K562 (cell line): ENCODE measurements at regions not wholly inside any gene's neighbourhood (a gene's known extent, or its start where the extent isn't known, plus 50 kb on each side); places are given as distances from the start of the nearest gene placed in this dataset.

ENCODE experiments used
- BRD4 ChIP-seq: fragments of 200-600 bp; sonication (generic); IDR thresholded peaks from 2 replicates; pipeline ENCODE4 v1.6.1; 2017; ENCODE audit warnings: inconsistent platforms
- CHD1 ChIP-seq: fragments of 200-600 bp; sonication (generic); IDR thresholded peaks from one replicate; pipeline ENCODE4 v1.6.1; 2012; ENCODE audit warnings: mild to moderate bottlenecking, moderate library complexity, low read length, inconsistent platforms
- E2F3 ChIP-seq: fragments of 250-450 bp; sonication (Bioruptor Pico); IDR thresholded peaks from 2 replicates; pipeline ENCODE4 v1.4.0; 2020; ENCODE audit warnings: mild to moderate bottlenecking
- ELF1 ChIP-seq: fragments of 200-800 bp; sonication (Bioruptor generic); IDR thresholded peaks from 2 replicates; pipeline ENCODE4 v1.6.1; 2016; ENCODE audit warnings: missing genetic modification characterization, missing compliant biosample characterization
- FOXK1 ChIP-seq: sonication (generic); formaldehyde crosslinking; IDR thresholded peaks from 2 replicates; pipeline ENCODE4 v1.8.0; 2022; ENCODE audit warnings: missing genetic modification reagents, mild to moderate bottlenecking, borderline replicate concordance
- HNRNPK ChIP-seq: fragments of 200-400 bp; formaldehyde crosslinking; IDR thresholded peaks from one replicate; pipeline ENCODE4 v1.6.1; 2018; ENCODE audit warnings: mild to moderate bottlenecking, low read depth, low read length; ENCODE audit not compliant: poor library complexity, severe bottlenecking
- MEIS2 ChIP-seq: fragments of 450-650 bp; IDR thresholded peaks from 2 replicates; pipeline ENCODE4 v1.6.1; 2014; ENCODE audit warnings: mild to moderate bottlenecking; ENCODE audit not compliant: partially characterized antibody
- MYC ChIP-seq, 2 experiments: fragments of 250-450 bp in 1 of 2; sonication (Bioruptor Pico) in 1 of 2; IDR thresholded peaks; 2 replicates each; pipeline versions ENCODE4 v1.5.1 to v1.6.1; 2012 to 2021; ENCODE audit warnings: low read depth in 2 of 2, borderline replicate concordance in 1 of 2, improper control_type of control experiment in 1 of 2, low read length in 1 of 2, mild to moderate bottlenecking in 1 of 2, moderate library complexity in 1 of 2
- NUFIP1 ChIP-seq: fragments of 450-650 bp; IDR thresholded peaks from 2 replicates; pipeline ENCODE4 v1.6.1; 2018; ENCODE audit not compliant: partially characterized antibody
- PKNOX1 ChIP-seq: fragments of 450-650 bp; IDR thresholded peaks from 2 replicates; pipeline ENCODE4 v1.6.1; 2016
- RAD21 ChIP-seq, 2 experiments: fragments of 250-450 bp in 1 of 2; fragments of 450-650 bp in 1 of 2; sonication (Bioruptor Pico) in 1 of 2; formaldehyde crosslinking in 1 of 2; IDR thresholded peaks in 1 of 2; conservative IDR thresholded peaks in 1 of 2; 2 replicates each; pipeline versions ENCODE4 v1.4.0 to v1.8.0; 2020 to 2022; ENCODE audit warnings: mild to moderate bottlenecking in 2 of 2, moderate library complexity in 1 of 2
- TRIM25 ChIP-seq: fragments of 450-650 bp; IDR thresholded peaks from 2 replicates; pipeline ENCODE4 v1.7.0; 2016; ENCODE audit warnings: borderline replicate concordance
- ZKSCAN8 ChIP-seq: fragments of 200-800 bp; sonication (Bioruptor generic); IDR thresholded peaks from 2 replicates; pipeline ENCODE4 v1.6.1; 2016; ENCODE audit warnings: missing genetic modification characterization, missing compliant biosample characterization
- ZNF444 ChIP-seq: fragments of 250-450 bp; sonication (Bioruptor Pico); IDR thresholded peaks from 2 replicates; pipeline ENCODE4 v1.4.0; 2020; ENCODE audit warnings: mild to moderate bottlenecking, moderate library complexity
- ZNF551 ChIP-seq: fragments of 250-450 bp; sonication (Bioruptor Pico); IDR thresholded peaks from 2 replicates; pipeline ENCODE4 v1.5.0; 2021; ENCODE audit warnings: mild to moderate bottlenecking, moderate library complexity
- ZNF699 ChIP-seq: fragments of 250-450 bp; sonication (Bioruptor Pico); IDR thresholded peaks from 2 replicates; pipeline ENCODE4 v1.8.0; 2021; ENCODE audit warnings: mild to moderate bottlenecking, moderate library complexity; ENCODE audit not compliant: insufficient replicate concordance
- TF ChIP-seq, protein P1 (sequence below): sonication (generic); formaldehyde crosslinking; IDR thresholded peaks from 2 replicates; pipeline ENCODE4 v1.8.0; 2022; ENCODE audit warnings: missing genetic modification reagents, mild to moderate bottlenecking, moderate library complexity, borderline replicate concordance
- TF ChIP-seq, protein P2 (sequence below): sonication (generic); formaldehyde crosslinking; IDR thresholded peaks from 2 replicates; pipeline ENCODE4 v1.8.0; 2022; ENCODE audit warnings: mild to moderate bottlenecking, low read depth, missing genetic modification reagents
- TF ChIP-seq, protein P3 (sequence below): fragments of 250-450 bp; sonication (Bioruptor Pico); IDR thresholded peaks from 2 replicates; pipeline ENCODE4 v1.5.0; 2020; ENCODE audit warnings: mild to moderate bottlenecking, borderline replicate concordance

DNA sequence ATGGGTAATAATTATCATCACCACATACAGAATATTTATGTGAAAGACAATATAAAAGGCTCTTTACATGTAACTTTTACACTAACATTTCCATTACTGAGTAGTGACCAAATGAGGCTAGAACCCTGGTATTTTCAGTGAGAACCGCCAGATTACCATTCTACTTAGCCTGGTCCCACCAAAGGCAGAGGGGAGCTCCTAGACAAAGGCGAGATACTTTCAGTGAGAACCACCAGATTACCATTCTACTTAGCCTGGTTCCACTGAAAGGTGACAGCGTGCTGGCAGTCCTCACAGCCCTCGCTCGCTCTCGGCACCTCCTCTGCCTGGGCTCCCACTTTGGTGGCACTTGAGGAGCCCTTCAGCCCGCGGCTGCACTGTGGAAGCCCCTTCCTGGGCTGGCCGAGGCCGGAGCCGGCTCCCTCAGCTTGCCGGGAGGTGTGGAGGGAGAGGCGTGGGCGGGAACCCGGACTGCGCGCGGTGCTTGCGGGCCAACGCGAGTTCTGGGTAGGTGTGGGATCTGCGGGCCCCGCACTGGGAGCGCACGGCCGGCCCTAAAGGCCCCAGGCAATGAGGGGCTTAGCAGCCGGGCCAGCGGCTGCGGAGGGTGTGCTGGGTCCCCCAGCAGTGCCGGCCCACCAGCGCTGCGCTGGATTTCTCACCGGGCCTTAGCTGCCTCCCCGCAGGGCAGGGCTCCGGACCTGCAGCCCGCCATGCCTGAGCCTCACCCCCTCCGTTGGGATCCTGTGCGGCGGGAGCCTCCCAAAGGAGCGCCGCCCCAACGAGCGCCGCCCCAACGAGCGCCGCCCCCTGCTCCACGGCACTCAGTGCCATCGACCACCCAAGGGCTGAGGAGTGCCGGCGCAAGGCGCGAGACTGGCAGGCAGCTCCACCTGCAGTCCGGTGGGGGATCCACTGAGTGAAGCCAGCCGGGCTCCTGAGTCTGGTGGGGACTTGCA lies 1276.1 kb downstream of the PCDH7 start (continued):
- TF ChIP-seq ZNF444 (CRISPR knock-in tag) (no peak), E2F3 (0 out of 2 replicates have a peak, but pooled peaks have one; percentile 25), CHD1 (no peak), BRD4 (no peak), MEIS2 (no peak), ELF1 (tag) (no peak), NUFIP1 (no peak), RAD21 (CRISPR knock-in tag; conservative IDR thresholded peaks at IDR 0.05 in 1 of 2, IDR thresholded peaks at IDR 0.05 in 1 of 2) (peak; percentile 19 to 34; a peak in 2 of 4 replicates), ZNF551 (CRISPR knock-in tag) (no peak), ZKSCAN8 (no peak), MYC (IDR thresholded peaks at IDR 0.05; ENCODE audit: low read depth, low read length) (no peak), MYC (CRISPR knock-in tag; IDR thresholded peaks at IDR 0.05; ENCODE audit: borderline replicate concordance, low read depth) (peak; percentile 74; the same call in 1 of the 2 replicates), TRIM25 (no peak), ZNF699 (no peak), HNRNPK (no peak), FOXK1 (CRISPR knock-in tag) (no peak), PKNOX1 (no peak)
- TF ChIP-seq, protein P1, sequence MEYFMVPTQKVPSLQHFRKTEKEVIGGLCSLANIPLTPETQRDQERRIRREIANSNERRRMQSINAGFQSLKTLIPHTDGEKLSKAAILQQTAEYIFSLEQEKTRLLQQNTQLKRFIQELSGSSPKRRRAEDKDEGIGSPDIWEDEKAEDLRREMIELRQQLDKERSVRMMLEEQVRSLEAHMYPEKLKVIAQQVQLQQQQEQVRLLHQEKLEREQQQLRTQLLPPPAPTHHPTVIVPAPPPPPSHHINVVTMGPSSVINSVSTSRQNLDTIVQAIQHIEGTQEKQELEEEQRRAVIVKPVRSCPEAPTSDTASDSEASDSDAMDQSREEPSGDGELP (CRISPR knock-in tag): peak; percentile 65
- TF ChIP-seq, protein P2, sequence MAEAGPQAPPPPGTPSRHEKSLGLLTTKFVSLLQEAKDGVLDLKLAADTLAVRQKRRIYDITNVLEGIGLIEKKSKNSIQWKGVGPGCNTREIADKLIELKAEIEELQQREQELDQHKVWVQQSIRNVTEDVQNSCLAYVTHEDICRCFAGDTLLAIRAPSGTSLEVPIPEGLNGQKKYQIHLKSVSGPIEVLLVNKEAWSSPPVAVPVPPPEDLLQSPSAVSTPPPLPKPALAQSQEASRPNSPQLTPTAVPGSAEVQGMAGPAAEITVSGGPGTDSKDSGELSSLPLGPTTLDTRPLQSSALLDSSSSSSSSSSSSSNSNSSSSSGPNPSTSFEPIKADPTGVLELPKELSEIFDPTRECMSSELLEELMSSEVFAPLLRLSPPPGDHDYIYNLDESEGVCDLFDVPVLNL (CRISPR knock-in tag): no peak
- TF ChIP-seq, protein P3, sequence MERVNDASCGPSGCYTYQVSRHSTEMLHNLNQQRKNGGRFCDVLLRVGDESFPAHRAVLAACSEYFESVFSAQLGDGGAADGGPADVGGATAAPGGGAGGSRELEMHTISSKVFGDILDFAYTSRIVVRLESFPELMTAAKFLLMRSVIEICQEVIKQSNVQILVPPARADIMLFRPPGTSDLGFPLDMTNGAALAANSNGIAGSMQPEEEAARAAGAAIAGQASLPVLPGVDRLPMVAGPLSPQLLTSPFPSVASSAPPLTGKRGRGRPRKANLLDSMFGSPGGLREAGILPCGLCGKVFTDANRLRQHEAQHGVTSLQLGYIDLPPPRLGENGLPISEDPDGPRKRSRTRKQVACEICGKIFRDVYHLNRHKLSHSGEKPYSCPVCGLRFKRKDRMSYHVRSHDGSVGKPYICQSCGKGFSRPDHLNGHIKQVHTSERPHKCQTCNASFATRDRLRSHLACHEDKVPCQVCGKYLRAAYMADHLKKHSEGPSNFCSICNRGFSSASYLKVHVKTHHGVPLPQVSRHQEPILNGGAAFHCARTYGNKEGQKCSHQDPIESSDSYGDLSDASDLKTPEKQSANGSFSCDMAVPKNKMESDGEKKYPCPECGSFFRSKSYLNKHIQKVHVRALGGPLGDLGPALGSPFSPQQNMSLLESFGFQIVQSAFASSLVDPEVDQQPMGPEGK: no peak
